Dermis blood vessel endothelial cell (primary cell): ENCODE measurements at regions not wholly inside any gene's neighbourhood (a gene's known extent, or its start where the extent isn't known, plus 50 kb on each side); places are given as distances from the start of the nearest gene placed in this dataset.
"Not testable (repeated sequence)": the region's sequence is repeated elsewhere in the genome, so short reads cannot be mapped to it uniquely, and the experiment has no call there.

Experiments
- DNase-seq: peaks from one replicate; pipeline ENCODE4 v3.0.0; 2010

- DNase-seq = no peak
Measured at GRCh38 chr13:50722440-50723125, 120.9 kb downstream of the DLEU7 start.

GRCh38 chr13:50724438-50724837 lies 119.1 kb downstream of the DLEU7 start:
- no peak for DNase-seq

GRCh38 chr13:50724913-50725312 lies 118.6 kb downstream of the DLEU7 start:
- DNase-seq = no peak

GRCh38 chr13:50726164-50726563 lies 117.3 kb downstream of the DLEU7 start:
- no peak for DNase-seq

GRCh38 chr13:50729177-50729576 lies 114.3 kb downstream of the DLEU7 start:
- DNase-seq = no peak

- peak; percentile 8 for DNase-seq
Measured at GRCh38 chr13:50730496-50731351, 112.8 kb downstream of the DLEU7 start.

GRCh38 chr13:50731400-50731799 lies 112.1 kb downstream of the DLEU7 start:
- peak; percentile 90 for DNase-seq

- DNase-seq = no peak
Measured at GRCh38 chr13:50732712-50733111, 110.8 kb downstream of the DLEU7 start.

GRCh38 chr13:50733392-50733791 lies 110.1 kb downstream of the DLEU7 start:
- DNase-seq = no peak

- peak; percentile 15 for DNase-seq
Measured at GRCh38 chr13:50735071-50735470, 108.4 kb downstream of the DLEU7 start.

GRCh38 chr13:50740052-50740741 lies 103.3 kb downstream of the DLEU7 start:
- DNase-seq = no peak

- DNase-seq = no peak
Measured at GRCh38 chr13:50742353-50742752, 101.1 kb downstream of the DLEU7 start.

- DNase-seq = no peak
Measured at GRCh38 chr13:50742968-50743367, 100.5 kb downstream of the DLEU7 start.

GRCh38 chr13:50744116-50744660 lies 99.3 kb downstream of the DLEU7 start:
- DNase-seq = no peak

GRCh38 chr13:50745542-50746115 lies 97.9 kb downstream of the DLEU7 start:
- DNase-seq = no peak

GRCh38 chr13:50747737-50748350 lies 95.6 kb downstream of the DLEU7 start:
- DNase-seq = no peak

GRCh38 chr13:50753221-50753620 lies 90.3 kb downstream of the DLEU7 start:
- not testable (repeated sequence) for DNase-seq

- peak; percentile 25 for DNase-seq
Measured at GRCh38 chr13:50755862-50756685, 87.4 kb downstream of the DLEU7 start.

GRCh38 chr13:50757008-50757407 lies 86.5 kb downstream of the DLEU7 start:
- DNase-seq = no peak

GRCh38 chr13:50758796-50759195 lies 84.7 kb downstream of the DLEU7 start:
- DNase-seq = no peak

GRCh38 chr13:50760751-50761150 lies 82.7 kb downstream of the DLEU7 start:
- no peak for DNase-seq
